Lower leg skin (tissue), 4 donors: ENCODE measurements at regions not wholly inside any gene's neighbourhood (a gene's known extent, or its start where the extent isn't known, plus 50 kb on each side); places are given as distances from the start of the nearest gene placed in this dataset.

Source experiments
- DNase-seq, 2 donors: peaks; one replicate each; pipeline ENCODE4 v3.0.0-alpha.2; 2019; ENCODE audit warnings: low spot score in 2 of 2
- H3K4me3 ChIP-seq: fragments of 200-600 bp; sonication (generic); 2 replicates; pipeline ENCODE4 v1.5.1; 2017; ENCODE audit warnings: mild to moderate bottlenecking, low read depth; ENCODE audit not compliant: poor library complexity, severe bottlenecking
- POLR2A ChIP-seq, 2 donors: fragments of 450-650 bp; IDR thresholded peaks; one replicate each; pipeline ENCODE4 v1.6.1; 2016 to 2017; ENCODE audit warnings: antibody characterized with exemption in 2 of 2, mild to moderate bottlenecking in 1 of 2, moderate library complexity in 1 of 2
- WGBS, 2 donors: methylation state at CpG; one replicate each; pipeline ENCODE4 v1.1.5; 2018; 5-methylcytosine and 5-hydroxymethylcytosine counted together
- intact Hi-C: fragments of 100-400 bp; cut with DNase I; formaldehyde crosslinking; loops from one replicate; pipeline ENCODE4 v1.15.0; 2023; ENCODE audit warnings: low total_unique reads
- TF ChIP-seq, protein P1 (sequence below), 3 donors: fragments of 450-650 bp; IDR thresholded peaks; one replicate each; pipeline ENCODE4 v1.5.1; 2016; ENCODE audit warnings: antibody characterized with exemption in 3 of 3, mild to moderate bottlenecking in 3 of 3, moderate library complexity in 2 of 3

GRCh38 chr4:19455196-19455595 lies 796.5 kb upstream of the SLIT2 start:
- no peak for DNase-seq
- H3K4me3 ChIP-seq: no peak overlapping the region
- intact Hi-C loops: no loop called here
- WGBS, 2 donors: 80 to 85% methylated on average over 14 of the region's 14 CpGs
- no peak for TF ChIP-seq POLR2A (IDR thresholded peaks at IDR 0.05)
- TF ChIP-seq, protein P1, sequence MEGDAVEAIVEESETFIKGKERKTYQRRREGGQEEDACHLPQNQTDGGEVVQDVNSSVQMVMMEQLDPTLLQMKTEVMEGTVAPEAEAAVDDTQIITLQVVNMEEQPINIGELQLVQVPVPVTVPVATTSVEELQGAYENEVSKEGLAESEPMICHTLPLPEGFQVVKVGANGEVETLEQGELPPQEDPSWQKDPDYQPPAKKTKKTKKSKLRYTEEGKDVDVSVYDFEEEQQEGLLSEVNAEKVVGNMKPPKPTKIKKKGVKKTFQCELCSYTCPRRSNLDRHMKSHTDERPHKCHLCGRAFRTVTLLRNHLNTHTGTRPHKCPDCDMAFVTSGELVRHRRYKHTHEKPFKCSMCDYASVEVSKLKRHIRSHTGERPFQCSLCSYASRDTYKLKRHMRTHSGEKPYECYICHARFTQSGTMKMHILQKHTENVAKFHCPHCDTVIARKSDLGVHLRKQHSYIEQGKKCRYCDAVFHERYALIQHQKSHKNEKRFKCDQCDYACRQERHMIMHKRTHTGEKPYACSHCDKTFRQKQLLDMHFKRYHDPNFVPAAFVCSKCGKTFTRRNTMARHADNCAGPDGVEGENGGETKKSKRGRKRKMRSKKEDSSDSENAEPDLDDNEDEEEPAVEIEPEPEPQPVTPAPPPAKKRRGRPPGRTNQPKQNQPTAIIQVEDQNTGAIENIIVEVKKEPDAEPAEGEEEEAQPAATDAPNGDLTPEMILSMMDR (IDR thresholded peaks at IDR 0.05): no peak

DNA sequence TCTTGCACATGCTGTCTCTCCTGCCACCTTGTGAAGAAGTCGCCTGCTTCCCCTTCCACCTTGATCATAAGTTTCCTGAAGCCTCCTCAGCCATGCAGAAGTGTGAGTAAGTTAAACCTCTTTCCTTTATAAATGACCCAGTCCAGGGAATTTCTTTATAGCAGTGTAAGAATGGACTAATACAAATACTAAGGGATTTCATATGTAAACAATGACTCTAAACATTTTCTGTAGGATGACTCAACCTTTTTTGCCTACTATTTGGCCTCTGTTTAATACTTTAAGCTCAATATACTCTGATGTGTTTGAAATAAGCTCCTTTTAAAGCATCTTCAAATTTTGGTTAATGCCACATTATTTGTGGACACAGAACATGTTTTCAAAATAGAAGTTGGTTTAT lies 813.5 kb upstream of the SLIT2 start:
- intact Hi-C loops: no loop called here
- no peak for DNase-seq
- no peak overlapping the region for H3K4me3 ChIP-seq
- no peak for TF ChIP-seq POLR2A (IDR thresholded peaks at IDR 0.05)
- TF ChIP-seq, protein P1 (IDR thresholded peaks at IDR 0.05): no peak
- 73 to 91% methylated on average over 1 of the region's 1 CpG for WGBS, 2 donors

- no peak for TF ChIP-seq POLR2A (IDR thresholded peaks at IDR 0.05)
- TF ChIP-seq, protein P1 (IDR thresholded peaks at IDR 0.05): no peak
- no peak for DNase-seq
- WGBS, 2 donors: 62 to 69% methylated on average over 2 of the region's 2 CpGs
- intact Hi-C loops: no loop called here
- H3K4me3 ChIP-seq: no peak overlapping the region
Measured at GRCh38 chr4:19437008-19437407, 814.7 kb upstream of the SLIT2 start.

DNA sequence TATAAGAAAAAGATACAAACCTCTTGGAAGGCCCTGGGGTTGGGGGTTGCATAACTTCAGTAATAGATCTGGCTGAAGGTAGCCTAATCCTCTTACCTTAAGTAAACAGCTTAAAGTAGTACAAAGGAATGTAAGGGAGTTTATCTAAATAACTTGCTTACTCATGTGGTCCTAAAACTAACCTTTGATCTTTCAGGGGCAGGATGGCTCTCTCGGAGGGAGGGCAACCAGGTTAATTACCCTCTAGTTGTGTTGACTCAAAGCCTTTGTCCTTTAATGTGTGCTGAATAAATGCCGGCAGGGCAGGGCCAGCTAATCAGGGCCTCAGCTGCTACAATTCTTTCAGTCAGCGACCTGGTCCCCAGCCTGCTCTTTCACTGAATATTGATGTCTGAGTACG lies 822.0 kb upstream of the SLIT2 start:
- no peak for DNase-seq
- no peak for TF ChIP-seq POLR2A (IDR thresholded peaks at IDR 0.05)
- no peak overlapping the region for H3K4me3 ChIP-seq
- 60 to 68% methylated on average over 4 of the region's 4 CpGs for WGBS, 2 donors
- intact Hi-C loops: no loop called here

DNA sequence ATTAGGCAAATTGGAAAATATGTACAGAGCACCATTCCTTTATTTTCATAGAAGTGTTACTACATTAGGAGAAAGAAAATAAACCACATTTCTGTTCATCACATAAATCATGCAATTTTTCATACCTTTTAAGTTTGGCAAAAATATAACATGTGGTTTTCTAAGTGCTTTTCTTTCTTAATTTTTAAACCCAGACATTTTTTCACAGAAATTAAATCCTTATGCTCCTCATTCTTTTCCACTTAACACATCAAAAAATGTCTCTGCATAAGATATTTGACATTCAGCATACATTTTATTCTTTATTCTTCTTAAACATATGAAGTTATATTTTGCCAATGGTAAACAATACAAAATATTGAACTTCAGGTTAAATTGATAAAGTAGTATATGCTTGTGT lies 826.6 kb upstream of the SLIT2 start:
- H3K4me3 ChIP-seq: no peak overlapping the region
- TF ChIP-seq, protein P1 (IDR thresholded peaks at IDR 0.05): no peak
- TF ChIP-seq POLR2A (IDR thresholded peaks at IDR 0.05): no peak
- intact Hi-C loops: no loop called here
- DNase-seq: no peak

DNA sequence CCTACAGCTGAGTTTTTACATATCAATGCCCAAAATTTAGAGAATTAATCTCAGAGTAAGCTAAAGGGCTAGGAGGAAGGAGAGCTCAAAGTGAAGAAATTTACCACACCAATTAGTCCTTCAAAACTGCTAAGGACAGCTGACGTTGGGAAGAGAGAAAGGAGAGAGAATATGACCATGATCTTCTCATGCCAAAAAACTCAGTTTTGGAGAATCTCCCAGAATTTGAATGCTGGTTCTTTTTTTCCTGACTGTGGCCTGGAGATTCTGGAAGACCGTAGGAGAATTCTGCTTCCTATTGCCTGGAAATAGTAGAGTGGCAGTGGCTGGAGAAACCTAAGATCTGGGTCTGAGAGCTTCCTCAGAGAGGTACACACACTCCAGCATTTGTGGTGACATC lies 834.4 kb upstream of the SLIT2 start:
- no peak overlapping the region for H3K4me3 ChIP-seq
- no peak for TF ChIP-seq POLR2A (IDR thresholded peaks at IDR 0.05)
- TF ChIP-seq, protein P1 (IDR thresholded peaks at IDR 0.05): no peak
- DNase-seq: no peak
- 25 to 32% methylated on average over 2 of the region's 2 CpGs for WGBS, 2 donors
- intact Hi-C loops: no loop called here
